ENCODE measurements at regions not wholly inside any gene's neighbourhood (a gene's known extent, or its start where the extent isn't known, plus 50 kb on each side); places are given as distances from the start of the nearest gene placed in this dataset.

DNA sequence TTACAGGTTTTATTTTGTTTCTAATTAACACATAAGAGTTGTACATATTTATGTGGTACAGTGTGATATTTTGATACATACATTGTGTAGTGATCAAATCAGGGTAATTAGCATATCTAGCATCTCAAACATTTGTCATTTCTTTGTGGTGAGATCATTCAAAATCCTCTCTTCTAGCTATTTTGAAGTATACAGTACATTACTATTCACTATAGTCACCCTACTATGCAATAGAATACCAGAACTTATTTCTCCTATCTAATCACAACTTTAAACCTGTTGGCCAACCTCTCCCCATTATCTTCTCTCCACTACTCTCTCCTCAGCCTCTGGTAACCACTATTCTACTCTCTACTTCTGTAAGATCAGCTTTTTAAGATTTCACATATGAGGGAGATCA is 325.8 kb downstream of the CYP26B1 start:
- TF ChIP-seq, protein P1, sequence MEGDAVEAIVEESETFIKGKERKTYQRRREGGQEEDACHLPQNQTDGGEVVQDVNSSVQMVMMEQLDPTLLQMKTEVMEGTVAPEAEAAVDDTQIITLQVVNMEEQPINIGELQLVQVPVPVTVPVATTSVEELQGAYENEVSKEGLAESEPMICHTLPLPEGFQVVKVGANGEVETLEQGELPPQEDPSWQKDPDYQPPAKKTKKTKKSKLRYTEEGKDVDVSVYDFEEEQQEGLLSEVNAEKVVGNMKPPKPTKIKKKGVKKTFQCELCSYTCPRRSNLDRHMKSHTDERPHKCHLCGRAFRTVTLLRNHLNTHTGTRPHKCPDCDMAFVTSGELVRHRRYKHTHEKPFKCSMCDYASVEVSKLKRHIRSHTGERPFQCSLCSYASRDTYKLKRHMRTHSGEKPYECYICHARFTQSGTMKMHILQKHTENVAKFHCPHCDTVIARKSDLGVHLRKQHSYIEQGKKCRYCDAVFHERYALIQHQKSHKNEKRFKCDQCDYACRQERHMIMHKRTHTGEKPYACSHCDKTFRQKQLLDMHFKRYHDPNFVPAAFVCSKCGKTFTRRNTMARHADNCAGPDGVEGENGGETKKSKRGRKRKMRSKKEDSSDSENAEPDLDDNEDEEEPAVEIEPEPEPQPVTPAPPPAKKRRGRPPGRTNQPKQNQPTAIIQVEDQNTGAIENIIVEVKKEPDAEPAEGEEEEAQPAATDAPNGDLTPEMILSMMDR (IDR thresholded peaks at IDR 0.05; ENCODE audit: poor library complexity, severe bottlenecking) = no peak
- TF ChIP-seq RAD21 (conservative IDR thresholded peaks at IDR 0.05) = no peak
- no peak for TF ChIP-seq EZH2 (IDR thresholded peaks at IDR 0.05; ENCODE audit: borderline replicate concordance, insufficient read depth, low read length, poor library complexity, severe bottlenecking)
- TF ChIP-seq EP300 (conservative IDR thresholded peaks at IDR 0.05; ENCODE audit: poor library complexity, severe bottlenecking) = no peak
- no peak for TF ChIP-seq SMC3 (conservative IDR thresholded peaks at IDR 0.05; ENCODE audit: poor library complexity)

DNA sequence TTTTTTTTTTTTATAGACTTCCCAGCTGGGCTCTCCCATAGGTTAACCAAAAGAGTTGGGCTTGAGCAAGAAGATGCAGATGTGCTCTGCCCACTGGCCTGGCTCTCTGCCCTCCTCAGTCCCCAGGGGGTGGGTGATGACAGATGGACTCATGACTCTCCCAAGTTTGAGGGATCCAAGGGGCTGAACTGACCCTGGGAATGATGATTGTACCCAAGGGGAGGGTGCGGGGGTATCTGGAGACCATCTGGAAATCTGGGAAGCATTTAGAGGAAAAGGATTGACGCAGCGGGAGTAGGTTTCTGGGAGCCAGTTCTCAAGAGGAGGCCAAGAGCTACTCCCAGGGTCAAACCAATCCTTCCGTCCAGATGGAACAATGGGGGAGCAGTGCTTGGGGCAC is 330.8 kb downstream of the CYP26B1 start:
- Histone ChIP-seq H3K79me2 (replicated peaks; ENCODE audit: insufficient read depth, low read length) (no peaks in the 10 kb centered on the region), H3K36me3 (ENCODE audit: insufficient read depth, low read length) (no peaks in the 10 kb centered on the region), H2AFZ (ENCODE audit: low read depth, low read length) (no peak overlapping the region), H3K27ac (ENCODE audit: low read length) (no peak overlapping the region), H3F3A (ENCODE audit: insufficient read depth, low read length, poor library complexity, severe bottlenecking) (no peaks in the 10 kb centered on the region), H3K4me2 (ENCODE audit: low read length) (no peak overlapping the region), H3K4me3 (ENCODE audit: low read length) (no peak overlapping the region), H4K20me1 (ENCODE audit: insufficient read depth) (no peaks in the 10 kb centered on the region), H3K9me3 (ENCODE audit: low read length) (no peaks in the 10 kb centered on the region), H3K9me2 (ENCODE audit: insufficient read depth, low read length) (no peaks in the 10 kb centered on the region), H3K9ac (ENCODE audit: low read length) (no peak overlapping the region), H3K27me3 (ENCODE audit: insufficient read depth, low read depth, low read length) (no peaks in the 10 kb centered on the region)
- TF ChIP-seq RAD21 (conservative IDR thresholded peaks at IDR 0.05) (no peak), TAF1 (IDR thresholded peaks at IDR 0.05; ENCODE audit: low read depth) (no peak), MXI1 (conservative IDR thresholded peaks at IDR 0.05; ENCODE audit: poor library complexity, severe bottlenecking) (no peak), EP300 (conservative IDR thresholded peaks at IDR 0.05; ENCODE audit: poor library complexity, severe bottlenecking) (no peak), EZH2 (IDR thresholded peaks at IDR 0.05; ENCODE audit: borderline replicate concordance, insufficient read depth, low read length, poor library complexity, severe bottlenecking) (no peak), SMC3 (conservative IDR thresholded peaks at IDR 0.05; ENCODE audit: poor library complexity) (no peak), REST (IDR thresholded peaks at IDR 0.05; ENCODE audit: borderline replicate concordance) (no peak), POLR2AphosphoS5 (IDR thresholded peaks at IDR 0.05) (no peak)
- TF ChIP-seq, protein P1 (IDR thresholded peaks at IDR 0.05; ENCODE audit: poor library complexity, severe bottlenecking) = no peak

More for the DNA sequence above, 325.8 kb downstream of the CYP26B1 start:
- no peak overlapping the region for H2AFZ ChIP-seq (ENCODE audit: low read depth, low read length)
- no peaks in the 10 kb centered on the region for H3K36me3 ChIP-seq (ENCODE audit: insufficient read depth, low read length)
- H3K9me3 ChIP-seq (ENCODE audit: low read length) = no peaks in the 10 kb centered on the region
- H3K79me2 ChIP-seq (replicated peaks; ENCODE audit: insufficient read depth, low read length) = no peaks in the 10 kb centered on the region
- H3K9ac ChIP-seq (ENCODE audit: low read length) = no peak overlapping the region
- no peaks in the 10 kb centered on the region for H3K27me3 ChIP-seq (ENCODE audit: insufficient read depth, low read depth, low read length)
- H4K20me1 ChIP-seq (ENCODE audit: insufficient read depth) = no peaks in the 10 kb centered on the region
- H3K4me2 ChIP-seq (ENCODE audit: low read length) = no peak overlapping the region
- H3K9me2 ChIP-seq (ENCODE audit: insufficient read depth, low read length) = no peaks in the 10 kb centered on the region
- H3K27ac ChIP-seq (ENCODE audit: low read length) = no peak overlapping the region
- no peaks in the 10 kb centered on the region for H3F3A ChIP-seq (ENCODE audit: insufficient read depth, low read length, poor library complexity, severe bottlenecking)
- no peak overlapping the region for H3K4me3 ChIP-seq (ENCODE audit: low read length)

Data from neural cell (in vitro differentiated cells).